Small intestine (tissue), 7 donors: ENCODE measurements at regions not wholly inside any gene's neighbourhood (a gene's known extent, or its start where the extent isn't known, plus 50 kb on each side); places are given as distances from the start of the nearest gene placed in this dataset.

Source experiments
- DNase-seq, 2 donors: peaks; one replicate each; pipeline versions ENCODE4 v3.0.0 to v3.0.0-alpha.2; 2013
- FAIRE-seq: peaks from 2 replicates; lab custom pipeline; 2012; peaks lifted over from hg19 to GRCh38; lab: Jason Lieb, UNC
- H3K27ac ChIP-seq, 3 donors: one replicate each; pipeline ENCODE4 v1.5.1; 2013; ENCODE audit warnings: low read length in 2 of 3, mild to moderate bottlenecking in 2 of 3, control low read depth in 1 of 3, inconsistent platforms in 1 of 3, low read depth in 1 of 3, moderate library complexity in 1 of 3
- H3K27me3 ChIP-seq, 3 donors: one replicate each; pipeline ENCODE4 v1.6.1; 2013; ENCODE audit warnings: low read length in 3 of 3, inconsistent platforms in 1 of 3; ENCODE audit not compliant: control insufficient read depth in 3 of 3, insufficient read depth in 3 of 3
- H3K36me3 ChIP-seq, 3 donors: one replicate each; pipeline ENCODE4 v1.6.1; 2013; ENCODE audit warnings: low read length in 3 of 3, inconsistent platforms in 1 of 3, low read depth in 1 of 3, mild to moderate bottlenecking in 1 of 3, moderate library complexity in 1 of 3; ENCODE audit not compliant: control insufficient read depth in 3 of 3, insufficient read depth in 2 of 3
- H3K4me1 ChIP-seq, 3 donors: one replicate each; pipeline ENCODE4 v1.6.1; 2013; ENCODE audit warnings: low read length in 2 of 3, inconsistent platforms in 1 of 3, low read depth in 1 of 3, mild to moderate bottlenecking in 1 of 3, moderate library complexity in 1 of 3; ENCODE audit not compliant: control insufficient read depth in 3 of 3, insufficient read depth in 2 of 3
- H3K4me3 ChIP-seq, 3 donors: one replicate each; pipeline ENCODE4 v1.5.1; 2013; ENCODE audit warnings: low read length in 3 of 3, control low read depth in 1 of 3, inconsistent platforms in 1 of 3, low read depth in 1 of 3, mild to moderate bottlenecking in 1 of 3, moderate library complexity in 1 of 3
- H3K9me3 ChIP-seq, 2 donors: one replicate each; pipeline ENCODE4 v1.6.1; 2013; ENCODE audit warnings: low read depth in 1 of 2, low read length in 1 of 2; ENCODE audit not compliant: control insufficient read depth in 2 of 2, insufficient read depth in 1 of 2
- WGBS, 3 donors: extraction: QIAGEN DNeasy Blood & Tissue Kit; methylation state at CpG; one replicate each; pipeline ENCODE4 v1.1.7; 2013; 5-methylcytosine and 5-hydroxymethylcytosine counted together
- donor health status: healthy with polysubstance abuse.
- donor health status: control.
- donor health status: control.
- donor health status: Bipolar disorder and iron deficiency.
- donor health status: healthy.

DNA sequence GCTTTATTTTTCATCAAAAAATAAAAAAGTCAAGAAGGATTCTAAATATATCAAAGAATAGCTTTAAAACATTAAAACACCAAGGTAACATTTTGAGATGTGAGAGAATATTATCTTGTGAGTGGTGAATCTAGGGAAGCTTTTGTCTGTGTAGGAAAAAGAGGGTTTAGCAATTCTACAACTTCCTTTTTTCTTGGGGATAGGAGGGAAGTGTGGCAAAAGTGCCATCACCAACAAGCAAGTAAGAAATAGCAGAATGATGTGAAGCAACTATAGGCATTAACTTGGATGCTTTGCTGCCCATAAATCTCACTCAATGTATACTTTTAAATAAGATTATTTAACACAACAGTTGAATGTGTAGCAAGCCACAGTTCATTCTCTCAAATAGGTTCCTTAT lies 57.8 kb upstream of the SUCLG2 start:
- DNase-seq (no peak), FAIRE-seq (no peak)

DNA sequence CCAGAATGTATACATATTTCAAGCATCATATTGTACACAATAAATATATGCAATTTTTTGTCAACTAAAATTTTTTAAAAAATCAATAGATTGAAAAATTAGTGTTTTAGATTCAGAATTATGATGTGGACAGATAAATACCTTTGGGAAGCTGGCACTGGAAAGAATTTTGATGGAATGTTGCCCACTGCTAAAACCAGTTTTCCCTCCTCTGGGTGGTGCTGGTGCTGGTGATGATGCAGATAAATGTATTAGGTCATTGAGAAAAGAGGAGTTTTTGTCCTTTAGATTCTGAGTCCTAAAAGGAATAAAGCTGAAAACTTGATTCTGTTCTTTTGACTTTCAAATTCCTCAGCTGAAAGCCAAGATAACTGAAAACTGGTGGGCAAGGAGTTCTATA lies 56.0 kb upstream of the SUCLG2 start:
- Histone ChIP-seq H3K27me3 (no peaks in the 10 kb centered on the region), H3K27ac (no peak overlapping the region), H3K36me3 (no peaks in the 10 kb centered on the region), H3K9me3 (no peaks in the 10 kb centered on the region), H3K4me3 (no peak overlapping the region), H3K4me1 (peaks cover 2 to 6% (median 4%) of the 10 kb centered on the region in 3 donors)
- DNase-seq (no peak), FAIRE-seq (no peak)

More for the DNA sequence above, 57.8 kb upstream of the SUCLG2 start:
- no peaks in the 10 kb centered on the region for H3K27me3 ChIP-seq
- H3K4me3 ChIP-seq, result no peak overlapping the region
- no peaks in the 10 kb centered on the region for H3K9me3 ChIP-seq
- H3K36me3 ChIP-seq, result no peaks in the 10 kb centered on the region
- no peak overlapping the region for H3K27ac ChIP-seq
- no peaks in the 10 kb centered on the region for H3K4me1 ChIP-seq

DNA sequence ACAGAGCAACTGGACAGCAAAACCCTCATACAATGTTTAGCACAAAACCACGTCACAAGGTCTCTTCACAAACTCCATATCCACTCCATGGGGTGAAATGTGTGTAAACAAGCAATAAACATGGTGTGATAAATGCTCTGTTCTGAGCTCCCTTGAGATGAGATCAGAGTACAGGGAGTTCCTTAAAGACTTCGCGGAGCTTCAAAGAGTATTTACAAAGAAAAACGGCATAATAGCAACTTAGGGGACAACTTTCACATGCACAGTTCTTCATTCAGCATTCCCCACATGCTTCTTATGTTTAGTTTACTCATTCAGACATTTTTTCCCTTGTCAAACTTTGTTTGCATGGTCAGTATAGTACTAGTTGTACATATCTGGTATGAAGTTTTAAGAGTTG lies 52.5 kb upstream of the SUCLG2 start:
- no peak for FAIRE-seq
- no peaks in the 10 kb centered on the region for H3K27me3 ChIP-seq
- 9 to 31% (median 25%) methylated on average over 4 of the region's 4 CpGs for WGBS, 3 donors
- no peak overlapping the region for H3K4me3 ChIP-seq
- no peaks in the 10 kb centered on the region for H3K9me3 ChIP-seq
- DNase-seq, result peak; percentile 42 to 53
- H3K36me3 ChIP-seq, result no peaks in the 10 kb centered on the region
- H3K27ac ChIP-seq, result no peak overlapping the region
- peaks cover 2 to 6% (median 4%) of the 10 kb centered on the region in 3 donors for H3K4me1 ChIP-seq

DNA sequence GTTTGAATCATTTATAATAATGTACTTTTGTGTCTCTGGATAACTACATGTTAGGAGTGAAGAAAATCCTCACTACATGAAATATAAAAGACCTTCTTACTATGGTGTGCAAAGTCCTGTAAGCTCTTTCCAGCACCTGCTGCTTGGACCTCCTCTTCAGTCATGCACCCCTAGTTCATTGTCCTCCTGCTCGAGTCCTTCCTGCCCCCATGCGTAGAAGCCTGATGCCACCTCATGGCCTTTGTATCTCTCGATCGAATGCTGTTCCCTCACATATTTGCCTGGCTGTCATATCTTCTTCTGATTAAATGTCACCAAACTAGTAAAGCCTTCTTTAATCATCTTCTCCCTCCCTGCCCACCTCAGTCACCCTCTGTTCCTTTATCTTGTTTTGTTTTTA lies 49.9 kb upstream of the SUCLG2 start:
- Histone ChIP-seq H3K36me3 (no peaks in the 10 kb centered on the region), H3K4me1 (peaks cover 4 to 11% (median 4%) of the 10 kb centered on the region in 3 donors), H3K27ac (no peak overlapping the region), H3K27me3 (no peaks in the 10 kb centered on the region), H3K9me3 (no peaks in the 10 kb centered on the region), H3K4me3 (no peak overlapping the region)
- FAIRE-seq, result no peak
- peak; percentile 18 to 48 for DNase-seq
- WGBS, 3 donors, result 40 to 68% (median 49%) methylated on average over 4 of the region's 4 CpGs
